HL-60/S4 treated with retinoic acid at 250 ng/mL for 4 days and 3 days (cell line): ENCODE measurements at regions not wholly inside any gene's neighbourhood (a gene's known extent, or its start where the extent isn't known, plus 50 kb on each side); places are given as distances from the start of the nearest gene placed in this dataset.

ENCODE experiments used
- in situ Hi-C: fragments of 300-500 bp; cut with MboI; formaldehyde crosslinking; loops from 2 replicates; pipeline ENCODE4 v1.7.0; 2022; ENCODE audit warnings: low sequenced_read_pairs

DNA sequence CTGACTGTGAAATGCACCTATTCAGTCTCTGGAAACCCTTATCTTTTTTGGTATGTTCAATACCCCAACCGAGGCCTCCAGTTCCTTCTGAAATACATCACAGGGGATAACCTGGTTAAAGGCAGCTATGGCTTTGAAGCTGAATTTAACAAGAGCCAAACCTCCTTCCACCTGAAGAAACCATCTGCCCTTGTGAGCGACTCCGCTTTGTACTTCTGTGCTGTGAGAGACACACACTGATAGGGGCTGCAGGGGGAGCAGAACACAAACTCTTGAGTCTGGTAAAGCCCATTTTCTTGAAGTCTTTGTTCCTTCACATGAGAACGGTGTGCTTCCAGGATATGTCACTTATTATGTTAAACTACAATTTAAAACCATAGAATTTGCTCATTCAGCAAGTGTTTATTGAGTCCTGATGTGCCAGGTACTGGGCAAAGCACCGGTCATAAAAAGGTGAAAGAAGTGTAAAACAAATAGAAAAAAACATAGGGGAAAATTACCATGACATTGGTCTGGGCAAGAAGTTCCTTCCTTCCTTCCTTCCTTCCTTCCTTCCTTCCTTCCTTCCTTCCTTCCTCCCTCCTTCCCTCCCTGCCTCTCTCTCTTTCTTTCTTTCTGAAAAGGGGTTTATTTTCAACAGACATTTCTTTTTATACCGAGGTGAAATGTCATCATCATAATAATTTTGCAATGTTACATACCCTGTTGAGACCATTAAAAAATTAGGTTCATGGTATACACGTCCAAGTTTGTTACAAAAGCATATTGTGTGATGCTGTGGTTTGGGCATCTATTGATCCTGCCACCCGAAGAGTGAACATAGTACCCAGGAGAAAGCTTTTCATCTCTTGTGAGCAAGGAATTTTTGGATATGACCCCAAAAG lies 50.7 kb upstream of the OR4E1 start:
- in situ Hi-C loops, result no loop called here

DNA sequence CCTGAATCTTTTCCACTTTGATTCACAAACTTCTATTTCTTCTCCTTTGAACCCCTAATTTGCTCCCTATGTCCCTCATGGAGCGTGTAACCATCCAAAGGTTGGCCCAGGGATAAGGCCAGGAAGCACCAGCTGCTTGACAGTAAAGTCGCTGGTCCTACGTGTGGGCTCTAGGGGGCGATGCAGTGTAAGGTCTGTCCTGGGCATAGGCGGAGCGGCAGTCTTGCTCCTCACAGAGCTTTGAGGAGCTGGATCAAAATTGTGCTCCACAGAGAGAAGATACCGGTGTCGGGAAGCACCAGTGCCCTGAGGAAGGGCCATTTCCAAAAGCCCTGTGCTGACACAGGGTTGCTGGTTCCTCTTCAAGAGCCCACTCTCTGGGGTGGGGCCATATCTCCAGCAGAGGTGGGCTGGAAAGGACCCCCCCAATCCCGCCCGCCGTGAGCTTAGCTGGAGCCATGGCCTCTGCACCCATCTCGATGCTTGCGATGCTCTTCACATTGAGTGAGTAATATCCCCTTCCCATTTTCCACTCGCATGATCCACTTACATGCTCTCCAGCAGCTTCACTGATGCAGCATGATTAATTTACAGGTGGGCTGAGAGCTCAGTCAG lies 49.9 kb upstream of the OR4E1 start:
- in situ Hi-C loops, result no loop called here
